ENCODE measurements at regions not wholly inside any gene's neighbourhood (a gene's known extent, or its start where the extent isn't known, plus 50 kb on each side); places are given as distances from the start of the nearest gene placed in this dataset.
A peak's percentile ranks its signal among the peaks of the same experiment; 100 is the strongest.

GRCh38 chr22:49583886-49584505, 243.7 kb downstream of the BRD1 start:
- H3K4me1 ChIP-seq (ENCODE audit: insufficient read depth, poor library complexity, severe bottlenecking) = no peaks in the 10 kb centered on the region

GRCh38 chr22:49583341-49583740, 244.3 kb downstream of the BRD1 start:
- ATAC-seq (ENCODE audit: low read depth) = no peak
- no peaks in the 10 kb centered on the region for H3K27me3 ChIP-seq (ENCODE audit: insufficient read depth, poor library complexity, severe bottlenecking)
- H3K36me3 ChIP-seq (ENCODE audit: low read depth) = no peaks in the 10 kb centered on the region
- H3K4me3 ChIP-seq (ENCODE audit: severe bottlenecking) = no peak overlapping the region
- no peak overlapping the region for H3K27ac ChIP-seq (ENCODE audit: poor library complexity, severe bottlenecking)
- no peak for TF ChIP-seq CTCF (IDR thresholded peaks at IDR 0.05; ENCODE audit: poor library complexity, severe bottlenecking)
- H3K4me1 ChIP-seq (ENCODE audit: insufficient read depth, poor library complexity, severe bottlenecking) = no peaks in the 10 kb centered on the region
- DNase-seq (ENCODE audit: low spot score) = no peak
- no peaks in the 10 kb centered on the region for H3K9me3 ChIP-seq (ENCODE audit: severe bottlenecking)

More at GRCh38 chr22:49583886-49584505, 243.7 kb downstream of the BRD1 start:
- Histone ChIP-seq H3K4me3 (ENCODE audit: severe bottlenecking) (no peak overlapping the region), H3K27ac (ENCODE audit: poor library complexity, severe bottlenecking) (no peak overlapping the region), H3K27me3 (ENCODE audit: insufficient read depth, poor library complexity, severe bottlenecking) (no peaks in the 10 kb centered on the region), H3K9me3 (ENCODE audit: severe bottlenecking) (no peaks in the 10 kb centered on the region), H3K36me3 (ENCODE audit: low read depth) (no peaks in the 10 kb centered on the region)
- DNase-seq (ENCODE audit: low spot score) = peak; percentile 35
- TF ChIP-seq CTCF (IDR thresholded peaks at IDR 0.05; ENCODE audit: poor library complexity, severe bottlenecking) = no peak
- ATAC-seq (ENCODE audit: low read depth) = no peak

DNA sequence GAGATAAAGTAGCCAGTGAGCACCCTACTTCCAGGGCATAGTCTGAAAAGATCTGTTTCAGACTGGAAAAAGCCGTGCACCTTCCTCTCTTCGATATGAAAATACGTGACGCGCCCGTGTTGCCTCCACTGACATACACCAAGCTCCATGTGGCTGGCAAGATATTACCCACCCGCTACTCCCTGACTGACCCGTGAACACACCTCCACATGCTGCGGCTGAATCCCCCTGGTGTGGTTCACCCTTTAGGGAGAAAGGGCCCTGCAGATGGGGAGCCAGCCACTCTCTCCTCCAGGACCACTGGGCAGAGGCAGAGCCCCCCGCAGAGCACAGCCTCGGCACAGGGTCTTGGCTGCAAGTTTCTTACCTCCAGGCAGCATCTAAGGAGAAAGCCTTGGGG, 245.0 kb downstream of the BRD1 start:
- H3K27ac ChIP-seq (ENCODE audit: poor library complexity, severe bottlenecking) = no peak overlapping the region
- no peak for TF ChIP-seq CTCF (IDR thresholded peaks at IDR 0.05; ENCODE audit: poor library complexity, severe bottlenecking)
- no peaks in the 10 kb centered on the region for H3K36me3 ChIP-seq (ENCODE audit: low read depth)
- H3K27me3 ChIP-seq (ENCODE audit: insufficient read depth, poor library complexity, severe bottlenecking) = no peaks in the 10 kb centered on the region
- H3K4me1 ChIP-seq (ENCODE audit: insufficient read depth, poor library complexity, severe bottlenecking) = no peaks in the 10 kb centered on the region
- no peak for ATAC-seq (ENCODE audit: low read depth)
- H3K9me3 ChIP-seq (ENCODE audit: severe bottlenecking) = no peaks in the 10 kb centered on the region
- H3K4me3 ChIP-seq (ENCODE audit: severe bottlenecking) = no peak overlapping the region
- no peak for DNase-seq (ENCODE audit: low spot score)

- no peak overlapping the region for H3K27ac ChIP-seq (ENCODE audit: poor library complexity, severe bottlenecking)
- no peaks in the 10 kb centered on the region for H3K9me3 ChIP-seq (ENCODE audit: severe bottlenecking)
- DNase-seq (ENCODE audit: low spot score) (no peak), ATAC-seq (ENCODE audit: low read depth) (no peak)
- H3K4me1 ChIP-seq (ENCODE audit: insufficient read depth, poor library complexity, severe bottlenecking) = no peaks in the 10 kb centered on the region
- no peak for TF ChIP-seq CTCF (IDR thresholded peaks at IDR 0.05; ENCODE audit: poor library complexity, severe bottlenecking)
- no peak overlapping the region for H3K4me3 ChIP-seq (ENCODE audit: severe bottlenecking)
- H3K36me3 ChIP-seq (ENCODE audit: low read depth) = no peaks in the 10 kb centered on the region
- H3K27me3 ChIP-seq (ENCODE audit: insufficient read depth, poor library complexity, severe bottlenecking) = no peaks in the 10 kb centered on the region
Measured at GRCh38 chr22:49582181-49582580, 245.5 kb downstream of the BRD1 start.

DNA sequence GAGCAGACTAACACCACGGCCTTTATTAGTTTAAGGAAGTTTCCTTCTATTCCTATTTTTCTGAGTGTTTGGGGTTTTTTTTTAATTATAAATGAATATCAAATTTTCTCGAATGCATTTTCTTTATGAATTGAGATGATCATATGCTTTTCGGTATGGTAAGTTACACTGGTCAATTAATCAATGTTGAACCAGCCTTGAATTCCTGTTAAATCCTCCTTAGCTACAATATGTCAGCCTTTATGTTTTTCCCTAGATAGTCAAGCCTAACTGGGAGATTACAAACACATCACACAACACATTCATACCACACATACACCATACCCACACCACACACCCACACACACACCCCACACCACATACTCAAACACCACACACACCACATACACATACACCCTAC, 247.6 kb downstream of the BRD1 start:
- DNase-seq (ENCODE audit: low spot score) (no peak), ATAC-seq (ENCODE audit: low read depth) (no peak)
- Histone ChIP-seq H3K4me3 (ENCODE audit: severe bottlenecking) (no peak overlapping the region), H3K9me3 (ENCODE audit: severe bottlenecking) (no peaks in the 10 kb centered on the region), H3K27ac (ENCODE audit: poor library complexity, severe bottlenecking) (no peak overlapping the region), H3K27me3 (ENCODE audit: insufficient read depth, poor library complexity, severe bottlenecking) (no peaks in the 10 kb centered on the region), H3K36me3 (ENCODE audit: low read depth) (no peaks in the 10 kb centered on the region), H3K4me1 (ENCODE audit: insufficient read depth, poor library complexity, severe bottlenecking) (no peaks in the 10 kb centered on the region)
- TF ChIP-seq CTCF (IDR thresholded peaks at IDR 0.05; ENCODE audit: poor library complexity, severe bottlenecking) = no peak
